HEK293T (cell line): ENCODE measurements at regions not wholly inside any gene's neighbourhood (a gene's known extent, or its start where the extent isn't known, plus 50 kb on each side); places are given as distances from the start of the nearest gene placed in this dataset.
A peak's percentile ranks its signal among the peaks of the same experiment; 100 is the strongest.

Experiments used
- CTCF ChIA-PET: fragments of 350-600 bp; formaldehyde crosslinking; extraction: SDS; loops from one replicate; lab custom pipeline; 2021; ENCODE audit warnings: antibody characterized with exemption, inconsistent platforms; lab: Yijun Ruan, JAX
- POLR2A ChIA-PET: fragments of 350-600 bp; formaldehyde crosslinking; extraction: SDS; loops from one replicate; lab custom pipeline; 2020; ENCODE audit warnings: antibody characterized with exemption, inconsistent platforms; lab: Yijun Ruan, JAX
- DNase-seq: peaks from one replicate; pipeline ENCODE4 v3.0.0; 2012; ENCODE audit warnings: mixed read lengths; ENCODE audit errors: extremely low spot score
- ARNT ChIP-seq: fragments of 450-650 bp; IDR thresholded peaks from 2 replicates; pipeline ENCODE4 v1.6.1; 2017; ENCODE audit warnings: mild to moderate bottlenecking
- BHLHE40 ChIP-seq: fragments of 450-650 bp; IDR thresholded peaks from 2 replicates; pipeline ENCODE4 v1.6.1; 2016; ENCODE audit warnings: mild to moderate bottlenecking, moderate library complexity, borderline replicate concordance
- CTBP1 ChIP-seq: fragments of 450-650 bp; IDR thresholded peaks from 2 replicates; pipeline ENCODE4 v1.6.1; 2016; ENCODE audit warnings: borderline replicate concordance
- ELF4 ChIP-seq: fragments of 450-650 bp; IDR thresholded peaks from 2 replicates; pipeline ENCODE4 v1.6.1; 2017; ENCODE audit warnings: antibody characterized with exemption
- FOXA1 ChIP-seq: fragments of 450-650 bp; IDR thresholded peaks from 2 replicates; pipeline ENCODE4 v1.6.1; 2016; ENCODE audit warnings: mild to moderate bottlenecking
- FOXK2 ChIP-seq: fragments of 450-650 bp; IDR thresholded peaks from 2 replicates; pipeline ENCODE4 v1.6.1; 2016; ENCODE audit warnings: mild to moderate bottlenecking
- FOXM1 ChIP-seq: fragments of 450-650 bp; IDR thresholded peaks from 2 replicates; pipeline ENCODE4 v1.6.1; 2017; ENCODE audit warnings: mild to moderate bottlenecking, borderline replicate concordance
- HDGF ChIP-seq: fragments of 450-650 bp; IDR thresholded peaks from 2 replicates; pipeline ENCODE4 v1.6.1; 2017; ENCODE audit warnings: antibody characterized with exemption, borderline replicate concordance
- L3MBTL2 ChIP-seq: fragments of 450-650 bp; conservative IDR thresholded peaks from 2 replicates; pipeline ENCODE4 v1.6.1; 2016; ENCODE audit warnings: mild to moderate bottlenecking
- LEF1 ChIP-seq: fragments of 450-650 bp; IDR thresholded peaks from 2 replicates; pipeline ENCODE4 v1.6.1; 2017; ENCODE audit warnings: mild to moderate bottlenecking, borderline replicate concordance
- NFRKB ChIP-seq: fragments of 450-650 bp; IDR thresholded peaks from 2 replicates; pipeline ENCODE4 v1.6.1; 2016; ENCODE audit warnings: mild to moderate bottlenecking, moderate library complexity
- SP1 ChIP-seq: fragments of 450-650 bp; IDR thresholded peaks from 2 replicates; pipeline ENCODE4 v1.6.1; 2017
- SUZ12 ChIP-seq: fragments of 450-650 bp; IDR thresholded peaks from 2 replicates; pipeline ENCODE4 v1.6.1; 2016; ENCODE audit warnings: mild to moderate bottlenecking
- TARDBP ChIP-seq: fragments of 450-650 bp; IDR thresholded peaks from 2 replicates; pipeline ENCODE4 v1.6.1; 2016
- ZNF384 ChIP-seq: fragments of 450-650 bp; IDR thresholded peaks from 2 replicates; pipeline ENCODE4 v1.6.1; 2016
- TF ChIP-seq, protein P1 (sequence below): fragments of 450-650 bp; IDR thresholded peaks from 2 replicates; pipeline ENCODE4 v1.6.1; 2016

DNA sequence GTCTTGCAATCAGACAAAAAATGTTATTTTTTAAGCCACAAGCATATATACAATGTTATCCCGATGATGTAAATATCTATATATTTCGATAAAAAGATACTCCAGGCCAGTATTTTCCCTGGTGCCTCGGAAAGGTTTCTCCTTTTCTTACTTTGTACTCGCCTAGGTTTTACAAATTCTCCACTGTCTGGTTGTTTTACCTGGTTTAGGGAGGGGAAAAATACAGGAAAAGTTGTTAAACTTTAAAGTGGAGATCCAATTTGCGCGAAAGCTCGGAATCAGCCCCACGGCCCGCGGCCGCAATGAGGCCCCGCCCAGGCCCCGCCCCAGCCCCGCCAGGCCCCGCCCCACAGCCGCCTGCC, 58.4 kb upstream of the WNT7B start:
- CTCF ChIA-PET: no interaction called here
- TF ChIP-seq CTBP1 (no peak), SP1 (no peak), BHLHE40 (no peak), NFRKB (no peak), TARDBP (no peak), SUZ12 (no peak)
- TF ChIP-seq, protein P1, sequence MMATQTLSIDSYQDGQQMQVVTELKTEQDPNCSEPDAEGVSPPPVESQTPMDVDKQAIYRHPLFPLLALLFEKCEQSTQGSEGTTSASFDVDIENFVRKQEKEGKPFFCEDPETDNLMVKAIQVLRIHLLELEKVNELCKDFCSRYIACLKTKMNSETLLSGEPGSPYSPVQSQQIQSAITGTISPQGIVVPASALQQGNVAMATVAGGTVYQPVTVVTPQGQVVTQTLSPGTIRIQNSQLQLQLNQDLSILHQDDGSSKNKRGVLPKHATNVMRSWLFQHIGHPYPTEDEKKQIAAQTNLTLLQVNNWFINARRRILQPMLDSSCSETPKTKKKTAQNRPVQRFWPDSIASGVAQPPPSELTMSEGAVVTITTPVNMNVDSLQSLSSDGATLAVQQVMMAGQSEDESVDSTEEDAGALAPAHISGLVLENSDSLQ: no peak
- DNase-seq: no peak
- POLR2A ChIA-PET: interaction anchor here (0.7 to 2.8 kb wide), 12 partner anchors 9 to 416 kb away, joined by 3 to 69 read pairs (median 4); partner anchors contain the start of gene GTSE1

DNA sequence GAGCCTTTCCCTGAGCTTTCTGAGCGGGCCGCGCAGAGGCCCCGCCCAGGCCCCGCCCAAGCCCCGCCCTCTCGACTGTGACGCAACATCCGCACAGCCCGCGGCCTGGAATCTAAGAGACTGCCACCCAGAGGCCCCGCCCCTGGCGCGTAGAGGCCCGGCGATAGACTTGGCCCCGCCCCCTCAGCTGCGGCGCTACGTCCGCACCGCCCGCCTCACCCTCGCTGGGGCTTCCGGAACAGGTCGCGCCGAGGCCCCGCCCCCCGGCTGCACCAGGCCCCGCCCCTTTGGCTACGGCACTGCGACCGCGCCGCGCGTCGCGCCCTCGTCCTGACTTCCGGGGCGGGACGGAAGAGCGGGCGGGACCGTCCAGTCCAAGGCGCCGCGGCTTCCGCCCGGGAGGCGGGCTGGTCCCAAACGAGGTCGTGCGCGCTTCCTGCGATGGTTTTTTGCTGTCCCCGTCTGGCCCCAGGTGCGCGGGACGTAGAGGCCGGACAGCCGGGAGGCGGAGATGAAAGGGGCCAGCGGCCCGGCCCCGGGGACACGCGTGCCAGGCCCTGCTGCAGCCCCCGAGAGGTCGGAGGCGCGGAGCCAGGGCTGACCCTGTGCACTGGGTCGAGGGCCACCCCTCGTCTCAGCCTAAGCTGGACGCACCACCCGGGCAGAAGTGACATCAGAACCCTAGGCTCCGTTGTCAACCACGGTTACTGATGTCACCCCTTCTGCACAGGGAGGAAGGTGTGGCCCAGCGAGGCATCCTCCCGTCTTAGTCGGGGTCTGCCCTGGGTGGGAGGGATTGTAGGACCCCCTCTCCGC, 59.0 kb upstream of the WNT7B start:
- ChIA-PET POLR2A (interaction anchor here (0.6 to 2.8 kb wide), 21 partner anchors 8 to 416 kb away, joined by 3 to 69 read pairs (median 4); partner anchors contain the start of gene GTSE1), CTCF (interaction anchor here (0.9 to 1.6 kb wide), 3 partner anchors 23 to 30 kb away, joined by 4 to 13 read pairs (median 7); no protein-coding TSS in a partner anchor)
- DNase-seq: peak; percentile 100
- TF ChIP-seq, protein P1: no peak
- TF ChIP-seq L3MBTL2: peak; percentile 30; the same call in 1 of the 2 replicates
- TF ChIP-seq SP1: peak; percentile 47
- no peak for TF ChIP-seq HDGF
- TF ChIP-seq FOXK2: no peak
- no peak for TF ChIP-seq TARDBP
- TF ChIP-seq FOXA1: no peak

DNA sequence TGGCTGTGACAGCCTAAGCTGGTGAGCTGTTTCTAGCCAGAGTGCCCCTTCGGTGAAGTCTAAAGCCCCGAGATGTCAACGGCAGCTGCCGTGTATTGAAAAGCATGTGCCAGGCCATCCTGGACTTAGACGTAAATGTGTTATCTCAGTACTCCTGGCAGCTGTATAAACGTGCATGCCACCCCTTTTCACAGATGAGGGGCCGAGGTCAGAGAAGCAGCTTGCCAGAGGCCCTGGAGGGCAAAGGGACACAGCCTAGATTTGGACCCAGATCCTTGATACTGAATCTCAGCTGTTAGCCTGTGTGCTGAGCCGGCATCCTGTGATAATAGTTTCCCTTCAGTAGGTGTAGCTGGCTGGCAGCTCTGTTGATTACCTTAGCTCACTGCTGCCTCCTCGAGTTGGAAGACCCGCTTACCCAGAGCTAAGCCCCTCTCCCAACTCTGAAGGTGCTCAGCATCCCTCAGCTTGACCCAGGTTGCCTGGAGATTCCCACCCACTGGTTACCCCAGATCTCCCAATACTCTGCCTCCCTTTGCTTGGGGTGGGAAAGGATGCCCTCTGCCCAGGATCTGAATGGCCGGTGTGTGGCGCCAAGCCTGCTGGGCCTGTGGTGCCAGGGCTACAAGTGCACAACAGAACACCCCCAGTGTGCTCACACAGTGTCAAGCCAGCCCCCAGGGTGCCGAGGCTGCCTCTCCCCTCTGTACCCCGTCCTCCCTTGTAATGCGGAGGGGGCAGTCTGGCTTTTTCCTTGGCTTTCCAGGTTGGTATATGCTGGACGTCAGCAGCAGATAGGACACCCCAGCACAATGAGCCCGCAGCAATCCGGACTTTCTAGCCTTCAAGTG, 59.8 kb upstream of the WNT7B start:
- DNase-seq: peak; percentile 49
- ChIA-PET POLR2A (interaction anchor here (0.6 to 2.8 kb wide), 15 partner anchors 9 to 417 kb away, joined by 3 to 69 read pairs (median 4); no protein-coding TSS in a partner anchor), CTCF (interaction anchor here (0.7 to 1.6 kb wide), 4 partner anchors 20 to 31 kb away, joined by 3 to 13 read pairs (median 6); no protein-coding TSS in a partner anchor)
- TF ChIP-seq ELF4 (no peak), NFRKB (no peak), ARNT (no peak), TARDBP (no peak), FOXK2 (no peak), SP1 (no peak), ZNF384 (no peak), FOXM1 (no peak), LEF1 (no peak), SUZ12 (no peak), CTBP1 (no peak), L3MBTL2 (no peak), HDGF (no peak)
- TF ChIP-seq, protein P1: no peak

DNA sequence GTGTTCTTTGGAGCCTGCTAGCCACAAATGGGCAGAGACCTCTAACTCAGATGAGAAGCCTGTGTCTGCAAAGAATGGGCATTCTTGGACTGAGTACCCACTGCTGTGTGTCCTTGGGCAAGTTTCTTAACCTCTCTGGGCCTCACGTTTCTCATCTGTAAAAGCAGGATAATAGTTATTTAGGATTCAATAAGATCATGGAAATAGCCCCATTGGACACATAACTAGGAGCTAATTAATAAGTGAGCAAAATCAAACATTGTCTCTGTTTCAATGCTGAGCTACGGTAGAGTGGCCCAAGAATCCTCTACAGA, 61.2 kb upstream of the WNT7B start:
- CTCF ChIA-PET: interaction anchor here (1.1 kb wide), 1 partner anchor 32 kb away, joined by 3 read pairs; no protein-coding TSS in a partner anchor
- POLR2A ChIA-PET: interaction anchor here (0.9 to 2.7 kb wide), 2 partner anchors 10 to 36 kb away, joined by 3 to 9 read pairs; no protein-coding TSS in a partner anchor
- no peak for DNase-seq
- TF ChIP-seq LEF1 (no peak), ZNF384 (no peak), ARNT (no peak), CTBP1 (no peak), FOXM1 (no peak)

DNA sequence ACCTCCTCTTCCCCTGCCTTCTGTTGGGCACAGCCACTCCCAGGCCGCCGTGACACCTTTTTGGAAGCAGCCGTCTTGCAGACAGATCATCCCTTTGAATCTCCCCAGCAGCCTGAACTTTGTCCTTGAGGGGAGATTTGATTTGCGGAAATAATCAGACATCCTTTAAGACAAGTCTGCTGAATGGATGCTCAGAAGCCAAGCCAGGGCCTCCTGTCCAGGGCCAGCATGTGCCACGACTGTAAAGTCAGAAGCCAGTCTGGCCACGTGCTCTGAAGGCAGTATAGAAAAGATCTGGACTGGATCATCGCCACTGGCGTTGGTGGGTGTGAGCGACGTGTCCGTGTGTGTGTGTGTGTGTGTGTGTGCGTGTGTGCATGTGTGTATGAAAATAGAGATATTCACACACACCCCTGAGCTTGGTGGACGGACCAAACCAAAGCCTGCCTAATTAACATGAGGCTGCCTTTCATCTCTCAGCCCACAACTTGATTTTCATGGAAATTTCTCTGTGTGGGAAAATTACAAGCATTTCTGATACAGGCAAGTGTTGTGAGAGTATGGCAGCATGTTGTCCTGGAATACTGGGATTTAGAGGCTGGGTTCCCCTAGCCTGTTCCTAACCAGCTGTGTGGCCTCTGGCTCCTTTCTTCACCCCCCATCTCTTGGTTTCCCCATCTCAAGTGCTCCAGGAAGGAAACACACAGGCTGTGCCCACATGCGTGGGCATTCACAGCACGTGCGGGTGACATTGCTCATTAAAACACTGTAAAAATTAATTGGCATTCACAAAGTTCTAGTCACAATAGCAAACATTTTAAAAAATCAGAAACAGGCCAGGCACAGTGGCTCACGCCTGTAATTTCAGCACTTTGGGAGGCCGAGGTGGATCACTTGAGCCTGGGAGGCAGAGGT, 61.8 kb upstream of the WNT7B start:
- CTCF ChIA-PET: interaction anchor here (1.1 kb wide), 1 partner anchor 33 kb away, joined by 3 read pairs; no protein-coding TSS in a partner anchor
- POLR2A ChIA-PET: interaction anchor here (0.9 to 2.7 kb wide), 2 partner anchors 10 to 35 kb away, joined by 3 to 9 read pairs; no protein-coding TSS in a partner anchor
- TF ChIP-seq ELF4 (no peak), ZNF384 (no peak), FOXA1 (no peak), HDGF (no peak), CTBP1 (no peak), TARDBP (no peak), SP1 (no peak), SUZ12 (no peak), BHLHE40 (no peak), ARNT (no peak)
- TF ChIP-seq, protein P1: no peak
- no peak for DNase-seq
